ENCODE measurements at regions not wholly inside any gene's neighbourhood (a gene's known extent, or its start where the extent isn't known, plus 50 kb on each side); places are given as distances from the start of the nearest gene placed in this dataset.

DNA sequence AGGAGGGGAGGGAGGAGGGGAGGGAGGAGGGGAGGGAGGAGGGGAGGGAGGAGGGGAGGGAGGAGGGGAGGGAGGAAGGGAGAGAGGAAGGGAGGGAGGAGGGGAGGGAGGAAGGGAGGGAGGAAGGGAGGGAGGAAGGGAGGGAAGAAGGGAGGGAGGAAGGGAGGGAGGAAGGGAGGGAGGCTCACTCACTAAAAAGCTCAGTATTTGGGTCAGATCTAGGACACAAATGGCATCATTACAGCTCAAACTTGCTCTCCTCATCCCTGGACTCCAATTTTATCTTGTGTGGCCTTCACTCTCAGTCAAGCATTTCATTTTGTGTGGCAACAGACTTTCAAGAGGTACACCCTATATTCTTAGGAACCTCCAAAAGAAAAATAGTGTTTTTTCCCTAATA, 435.4 kb downstream of the IRS1 start:
- TF ChIP-seq, protein P1, sequence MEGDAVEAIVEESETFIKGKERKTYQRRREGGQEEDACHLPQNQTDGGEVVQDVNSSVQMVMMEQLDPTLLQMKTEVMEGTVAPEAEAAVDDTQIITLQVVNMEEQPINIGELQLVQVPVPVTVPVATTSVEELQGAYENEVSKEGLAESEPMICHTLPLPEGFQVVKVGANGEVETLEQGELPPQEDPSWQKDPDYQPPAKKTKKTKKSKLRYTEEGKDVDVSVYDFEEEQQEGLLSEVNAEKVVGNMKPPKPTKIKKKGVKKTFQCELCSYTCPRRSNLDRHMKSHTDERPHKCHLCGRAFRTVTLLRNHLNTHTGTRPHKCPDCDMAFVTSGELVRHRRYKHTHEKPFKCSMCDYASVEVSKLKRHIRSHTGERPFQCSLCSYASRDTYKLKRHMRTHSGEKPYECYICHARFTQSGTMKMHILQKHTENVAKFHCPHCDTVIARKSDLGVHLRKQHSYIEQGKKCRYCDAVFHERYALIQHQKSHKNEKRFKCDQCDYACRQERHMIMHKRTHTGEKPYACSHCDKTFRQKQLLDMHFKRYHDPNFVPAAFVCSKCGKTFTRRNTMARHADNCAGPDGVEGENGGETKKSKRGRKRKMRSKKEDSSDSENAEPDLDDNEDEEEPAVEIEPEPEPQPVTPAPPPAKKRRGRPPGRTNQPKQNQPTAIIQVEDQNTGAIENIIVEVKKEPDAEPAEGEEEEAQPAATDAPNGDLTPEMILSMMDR (IDR thresholded peaks at IDR 0.05): no peak
- TF ChIP-seq POLR2A (IDR thresholded peaks at IDR 0.05): no peak
